Esophagus muscularis mucosa (tissue), 4 donors: ENCODE measurements at regions not wholly inside any gene's neighbourhood (a gene's known extent, or its start where the extent isn't known, plus 50 kb on each side); places are given as distances from the start of the nearest gene placed in this dataset.
"Not testable (repeated sequence)": the region's sequence is repeated elsewhere in the genome, so short reads cannot be mapped to it uniquely, and the experiment has no call there.

Source experiments
- DNase-seq: peaks from one replicate; pipeline ENCODE4 v3.0.0-alpha.2; 2017; ENCODE audit errors: extremely low spot score
- H3K27ac ChIP-seq, 4 donors: fragments of 200-600 bp; sonication (generic); replicated peaks in 1 of 4; 1 replicate in 3 of 4; 2 replicates in 1 of 4; pipeline ENCODE4 v1.5.1; 2016 to 2019; ENCODE audit warnings: mild to moderate bottlenecking in 1 of 4
- H3K27me3 ChIP-seq, 4 donors: fragments of 200-600 bp; sonication (generic); one replicate each; pipeline versions ENCODE4 v1.5.1 to v1.6.0; 2016 to 2019
- H3K36me3 ChIP-seq, 4 donors: fragments of 200-600 bp; sonication (generic); one replicate each; pipeline ENCODE4 v1.5.1; 2016 to 2019
- H3K4me1 ChIP-seq, 4 donors: fragments of 200-600 bp; sonication (generic); one replicate each; pipeline ENCODE4 v1.5.1; 2016 to 2019
- H3K4me3 ChIP-seq, 4 donors: fragments of 200-600 bp; sonication (generic); 1 replicate in 2 of 4; 2 replicates in 2 of 4; pipeline ENCODE4 v1.5.1; 2016 to 2019; ENCODE audit warnings: mild to moderate bottlenecking in 4 of 4, moderate library complexity in 1 of 4
- H3K9me3 ChIP-seq, 4 donors: fragments of 200-600 bp; sonication (generic); 1 replicate in 3 of 4; 2 replicates in 1 of 4; pipeline ENCODE4 v1.5.1; 2016 to 2019
- EP300 ChIP-seq: sonication (generic); formaldehyde crosslinking; IDR thresholded peaks from one replicate; pipeline ENCODE4 v1.6.1; 2017; ENCODE audit warnings: antibody characterized with exemption
- POLR2A ChIP-seq: fragments of 450-650 bp; IDR thresholded peaks from one replicate; pipeline ENCODE4 v1.6.1; 2017; ENCODE audit warnings: antibody characterized with exemption, moderate library complexity, mild to moderate bottlenecking, low read depth
- POLR2AphosphoS5 ChIP-seq, 2 donors: sonication (generic); formaldehyde crosslinking; IDR thresholded peaks; one replicate each; pipeline ENCODE4 v1.6.1; 2017; ENCODE audit warnings: antibody characterized with exemption in 2 of 2
- WGBS: methylation state at CpG from one replicate; pipeline ENCODE4 v1.1.5; 2018; 5-methylcytosine and 5-hydroxymethylcytosine counted together
- intact Hi-C: fragments of 100-400 bp; cut with DNase I; formaldehyde crosslinking; loops from one replicate; pipeline ENCODE4 v1.15.1; 2023
- TF ChIP-seq, protein P1 (sequence below), 3 experiments: fragments of 200-600 bp in 2 of 3; fragments of 450-650 bp in 1 of 3; sonication (generic) in 2 of 3; IDR thresholded peaks; one replicate each; pipeline ENCODE4 v1.5.1; 2017 to 2019; ENCODE audit warnings: antibody characterized with exemption in 3 of 3, mild to moderate bottlenecking in 2 of 3, moderate library complexity in 1 of 3

DNA sequence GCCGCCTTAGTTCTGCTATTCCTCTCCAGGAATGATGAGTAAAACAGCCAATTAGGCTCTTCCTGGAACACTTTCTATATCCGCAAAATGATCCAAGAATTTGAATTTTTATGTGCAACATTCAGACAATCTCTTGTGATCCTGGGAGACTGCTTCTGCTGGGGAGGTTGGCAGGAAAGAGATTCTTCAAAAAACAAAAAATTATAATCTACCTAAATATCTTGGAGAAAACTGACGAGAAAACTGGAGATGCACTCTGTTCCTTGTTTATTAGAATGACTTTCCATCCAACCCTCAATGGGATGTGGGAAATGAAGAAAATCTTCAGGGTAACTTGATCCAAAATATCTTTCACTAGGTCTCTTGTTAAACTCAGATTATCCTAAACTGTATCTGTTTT, 346.3 kb upstream of the UBE2E2 start:
- 92% methylated on average over 3 of the region's 3 CpGs for WGBS

DNA sequence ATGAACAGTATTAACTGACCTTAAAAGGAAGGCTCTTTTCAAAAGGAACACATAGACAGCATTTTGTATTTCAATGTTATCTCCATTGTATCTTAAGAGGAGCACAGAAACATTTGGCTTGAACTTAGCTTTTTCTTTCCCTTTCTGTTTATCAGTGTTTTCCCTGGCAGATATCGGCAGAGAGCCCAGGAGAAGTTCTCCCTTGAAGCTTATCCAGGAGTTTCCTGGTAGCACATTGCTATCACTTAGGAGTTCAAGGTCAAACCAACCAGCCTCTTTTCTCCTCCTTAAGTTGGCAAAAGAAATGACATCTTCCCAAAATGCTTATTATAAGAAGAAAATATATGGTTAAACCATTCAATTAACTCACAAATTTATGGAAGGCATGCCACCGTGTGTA, 344.6 kb upstream of the UBE2E2 start:
- Histone ChIP-seq H3K9me3 (no peaks in the 10 kb centered on the region), H3K4me3 (no peak overlapping the region), H3K27ac (no peak overlapping the region), H3K27me3 (no peaks in the 10 kb centered on the region), H3K4me1 (peaks cover 0 to 13% (median 0%) of the 10 kb centered on the region in 4 donors), H3K36me3 (no peaks in the 10 kb centered on the region)
- intact Hi-C loops = no loop called here
- WGBS = 59% methylated on average over 2 of the region's 2 CpGs
- DNase-seq = no peak
- TF ChIP-seq POLR2A (no peak), EP300 (no peak), POLR2AphosphoS5 (IDR thresholded peaks at IDR 0.05) (no peak)

More for the DNA sequence above, 346.3 kb upstream of the UBE2E2 start:
- Histone ChIP-seq H3K9me3 (no peaks in the 10 kb centered on the region), H3K4me3 (no peak overlapping the region), H3K27me3 (no peaks in the 10 kb centered on the region), H3K4me1 (peaks cover 0 to 13% (median 0%) of the 10 kb centered on the region in 4 donors), H3K36me3 (no peaks in the 10 kb centered on the region), H3K27ac (no peak overlapping the region)
- intact Hi-C loops = no loop called here
- TF ChIP-seq EP300 = no peak
- no peak for DNase-seq

DNA sequence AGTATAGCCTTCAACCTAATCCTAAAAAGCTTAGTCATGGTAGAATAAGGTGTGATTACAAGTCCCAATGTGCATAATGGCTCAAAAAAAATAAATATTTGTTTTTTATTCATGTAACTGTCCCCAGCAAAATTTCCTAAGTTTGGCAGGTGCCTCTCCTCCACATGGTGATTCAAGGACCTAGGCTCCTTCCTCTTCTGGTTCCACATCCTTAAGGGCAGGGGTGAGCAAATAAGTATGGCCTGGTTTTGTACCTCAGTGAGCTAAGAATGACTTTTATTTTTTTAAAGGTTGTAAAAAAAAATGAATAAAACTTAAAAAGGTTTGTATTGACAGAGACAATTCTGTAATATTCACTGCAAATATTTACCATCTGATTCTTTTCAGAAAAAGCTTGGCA, 343.5 kb upstream of the UBE2E2 start:
- DNase-seq = no peak
- intact Hi-C loops = no loop called here
- no peak overlapping the region for H3K4me3 ChIP-seq
- H3K4me1 ChIP-seq = peaks cover 0 to 13% (median 0%) of the 10 kb centered on the region in 4 donors
- no peak overlapping the region for H3K27ac ChIP-seq
- no peaks in the 10 kb centered on the region for H3K27me3 ChIP-seq
- H3K9me3 ChIP-seq = no peaks in the 10 kb centered on the region
- no peaks in the 10 kb centered on the region for H3K36me3 ChIP-seq
- TF ChIP-seq EP300 (no peak), POLR2AphosphoS5 (IDR thresholded peaks at IDR 0.05) (no peak), POLR2A (no peak)
- TF ChIP-seq, protein P1, sequence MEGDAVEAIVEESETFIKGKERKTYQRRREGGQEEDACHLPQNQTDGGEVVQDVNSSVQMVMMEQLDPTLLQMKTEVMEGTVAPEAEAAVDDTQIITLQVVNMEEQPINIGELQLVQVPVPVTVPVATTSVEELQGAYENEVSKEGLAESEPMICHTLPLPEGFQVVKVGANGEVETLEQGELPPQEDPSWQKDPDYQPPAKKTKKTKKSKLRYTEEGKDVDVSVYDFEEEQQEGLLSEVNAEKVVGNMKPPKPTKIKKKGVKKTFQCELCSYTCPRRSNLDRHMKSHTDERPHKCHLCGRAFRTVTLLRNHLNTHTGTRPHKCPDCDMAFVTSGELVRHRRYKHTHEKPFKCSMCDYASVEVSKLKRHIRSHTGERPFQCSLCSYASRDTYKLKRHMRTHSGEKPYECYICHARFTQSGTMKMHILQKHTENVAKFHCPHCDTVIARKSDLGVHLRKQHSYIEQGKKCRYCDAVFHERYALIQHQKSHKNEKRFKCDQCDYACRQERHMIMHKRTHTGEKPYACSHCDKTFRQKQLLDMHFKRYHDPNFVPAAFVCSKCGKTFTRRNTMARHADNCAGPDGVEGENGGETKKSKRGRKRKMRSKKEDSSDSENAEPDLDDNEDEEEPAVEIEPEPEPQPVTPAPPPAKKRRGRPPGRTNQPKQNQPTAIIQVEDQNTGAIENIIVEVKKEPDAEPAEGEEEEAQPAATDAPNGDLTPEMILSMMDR (IDR thresholded peaks at IDR 0.05) = no peak

DNA sequence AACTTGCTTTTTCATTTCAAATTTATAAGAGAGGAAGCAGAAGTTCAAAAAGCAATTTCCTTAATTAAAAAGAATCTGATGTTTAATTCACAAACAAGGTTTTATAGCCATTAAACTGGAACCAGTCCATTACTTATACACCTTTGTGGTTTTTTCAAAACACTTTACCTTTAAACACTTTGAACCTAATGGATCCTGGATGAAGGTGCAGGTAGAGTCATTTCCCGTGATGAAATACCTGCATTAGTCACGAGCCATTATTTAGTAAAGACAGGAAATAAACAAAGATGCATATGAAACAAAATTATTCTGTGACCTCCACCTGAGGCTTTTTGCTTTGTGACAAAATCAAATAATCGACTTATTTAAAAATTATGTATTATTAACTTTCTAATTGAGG, 341.7 kb upstream of the UBE2E2 start:
- Histone ChIP-seq H3K27me3 (no peaks in the 10 kb centered on the region), H3K4me1 (peaks cover 0 to 13% (median 0%) of the 10 kb centered on the region in 4 donors), H3K36me3 (no peaks in the 10 kb centered on the region), H3K27ac (no peak overlapping the region), H3K9me3 (no peaks in the 10 kb centered on the region), H3K4me3 (no peak overlapping the region)
- TF ChIP-seq POLR2AphosphoS5 (IDR thresholded peaks at IDR 0.05) (no peak), EP300 (no peak), POLR2A (no peak)
- TF ChIP-seq, protein P1 (IDR thresholded peaks at IDR 0.05) = no peak
- 95% methylated on average over 3 of the region's 3 CpGs for WGBS
- DNase-seq = no peak
- intact Hi-C loops = no loop called here

DNA sequence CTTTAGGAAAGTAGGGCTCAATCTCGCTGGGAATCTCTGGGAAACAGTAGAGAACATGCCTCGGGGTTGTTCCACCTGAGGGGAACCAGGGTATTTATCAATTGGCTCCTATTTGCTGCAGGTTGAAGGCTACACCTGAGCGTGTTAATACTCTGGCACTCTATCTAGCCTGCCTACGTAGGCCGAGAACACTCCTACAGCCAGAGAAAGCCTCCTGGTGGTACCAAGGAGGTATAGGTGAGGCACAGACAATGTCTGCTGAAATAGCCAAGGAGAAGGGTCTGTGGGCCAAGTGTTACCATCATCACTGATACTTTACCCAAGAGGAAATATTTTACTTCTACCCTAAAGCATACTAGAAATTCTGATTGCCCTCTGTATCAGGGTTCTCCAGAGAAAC, 341.0 kb upstream of the UBE2E2 start:
- Histone ChIP-seq H3K4me3 (no peak overlapping the region), H3K9me3 (no peaks in the 10 kb centered on the region), H3K27ac (no peak overlapping the region), H3K27me3 (no peaks in the 10 kb centered on the region), H3K4me1 (peaks cover 0 to 13% (median 0%) of the 10 kb centered on the region in 4 donors), H3K36me3 (no peaks in the 10 kb centered on the region)
- TF ChIP-seq EP300 = no peak
- no peak for TF ChIP-seq POLR2A
- TF ChIP-seq POLR2AphosphoS5 (IDR thresholded peaks at IDR 0.05) = no peak
- TF ChIP-seq, protein P1 (IDR thresholded peaks at IDR 0.05) = no peak
- whole genome bisulfite sequencing = 90% methylated on average over 5 of the region's 5 CpGs
- intact Hi-C loops = no loop called here
- no peak for DNase-seq

DNA sequence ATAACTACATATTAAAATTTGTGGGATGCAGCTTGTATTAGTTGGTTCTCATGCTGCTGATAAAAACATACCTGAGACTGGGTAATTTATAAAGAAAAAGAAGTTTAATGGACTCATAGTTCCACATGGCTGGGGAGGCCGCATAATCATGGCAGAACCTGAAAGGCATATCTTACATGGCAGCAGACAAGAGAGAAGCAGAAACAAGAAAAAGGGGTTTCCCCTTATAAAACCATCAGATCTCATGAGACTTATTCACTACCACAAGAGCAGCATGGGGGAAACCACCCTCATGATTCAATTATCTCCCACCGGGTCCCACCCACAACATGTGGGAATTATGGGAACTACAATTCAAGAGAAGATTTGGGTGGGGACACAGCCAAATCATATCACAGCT, 320.3 kb upstream of the UBE2E2 start:
- WGBS = 89% methylated on average over 2 of the region's 2 CpGs
- H3K27ac ChIP-seq = not testable (repeated sequence)

More for the DNA sequence above, 320.3 kb upstream of the UBE2E2 start:
- intact Hi-C loops, H3K9me3 ChIP-seq, H3K4me3 ChIP-seq, DNase-seq, H3K36me3 ChIP-seq, H3K27me3 ChIP-seq: not testable (repeated sequence)
- peaks cover 0 to 14% (median 9%) of the 10 kb centered on the region in 4 donors for H3K4me1 ChIP-seq
